ENCODE measurements at regions not wholly inside any gene's neighbourhood (a gene's known extent, or its start where the extent isn't known, plus 50 kb on each side); places are given as distances from the start of the nearest gene placed in this dataset.

- no peaks in the 10 kb centered on the region for H3K27me3 ChIP-seq (ENCODE audit: control insufficient read depth in 3 of 3, insufficient read depth in 3 of 3, low read length in 2 of 3)
- H3K36me3 ChIP-seq (ENCODE audit: control insufficient read depth in 4 of 4, insufficient read depth in 4 of 4, low read length in 4 of 4): no peaks in the 10 kb centered on the region
- H3K9me3 ChIP-seq (ENCODE audit: control insufficient read depth in 4 of 4, insufficient read depth in 3 of 4, low read length in 3 of 4): no peaks in the 10 kb centered on the region
- H3K4me3 ChIP-seq: no peak overlapping the region
- ATAC-seq (ENCODE audit: insufficient read depth, low FRiP score): no peak
- TF ChIP-seq CTCF (IDR thresholded peaks at IDR 0.05; ENCODE audit: control extremely low read depth, extremely low read depth): no peak
- peaks cover 0 to 5% (median 0%) of the 10 kb centered on the region in 5 donors for H3K4me1 ChIP-seq (ENCODE audit: control insufficient read depth in 5 of 5, insufficient read depth in 5 of 5, low read length in 5 of 5)
- H3K27ac ChIP-seq (ENCODE audit: low read depth in 1 of 2, low read length in 1 of 2): no peak overlapping the region
- DNase-seq: no peak
- WGBS, 2 donors: 89 to 94% methylated on average over 8 of the region's 8 CpGs
- H3K9ac ChIP-seq (ENCODE audit: insufficient read depth in 1 of 2, low read length in 2 of 2): no peak overlapping the region
These were observed 180.5 kb upstream of the NR5A2 start for GRCh38 chr1:199847021-199847420.

- TF ChIP-seq CTCF (IDR thresholded peaks at IDR 0.05; ENCODE audit: control extremely low read depth, extremely low read depth): no peak
- ATAC-seq (ENCODE audit: insufficient read depth, low FRiP score): no peak
- WGBS, 2 donors: 76 to 82% methylated on average over 2 of the region's 2 CpGs
These were observed 175.9 kb upstream of the NR5A2 start for GRCh38 chr1:199851439-199852140.

GRCh38 chr1:199854686-199855321 lies 172.7 kb upstream of the NR5A2 start:
- TF ChIP-seq CTCF (IDR thresholded peaks at IDR 0.05; ENCODE audit: control extremely low read depth, extremely low read depth): no peak
- Histone ChIP-seq H3K4me1 (ENCODE audit: control insufficient read depth in 5 of 5, insufficient read depth in 5 of 5, low read length in 5 of 5) (peaks cover 0 to 1% (median 0%) of the 10 kb centered on the region in 5 donors), H3K9me3 (ENCODE audit: control insufficient read depth in 4 of 4, insufficient read depth in 3 of 4, low read length in 3 of 4) (no peaks in the 10 kb centered on the region), H3K9ac (ENCODE audit: insufficient read depth in 1 of 2, low read length in 2 of 2) (no peak overlapping the region), H3K27me3 (ENCODE audit: control insufficient read depth in 3 of 3, insufficient read depth in 3 of 3, low read length in 2 of 3) (no peaks in the 10 kb centered on the region), H3K27ac (ENCODE audit: low read depth in 1 of 2, low read length in 1 of 2) (no peak overlapping the region), H3K4me3 (no peak overlapping the region), H3K36me3 (ENCODE audit: control insufficient read depth in 4 of 4, insufficient read depth in 4 of 4, low read length in 4 of 4) (no peaks in the 10 kb centered on the region)
- DNase-seq (no peak), ATAC-seq (ENCODE audit: insufficient read depth, low FRiP score) (no peak)
- 91 to 97% methylated on average over 3 of the region's 3 CpGs for WGBS, 2 donors

More at GRCh38 chr1:199851439-199852140, 175.9 kb upstream of the NR5A2 start:
- H3K4me3 ChIP-seq: no peak overlapping the region
- H3K9me3 ChIP-seq (ENCODE audit: control insufficient read depth in 4 of 4, insufficient read depth in 3 of 4, low read length in 3 of 4): no peaks in the 10 kb centered on the region
- no peak for DNase-seq
- H3K36me3 ChIP-seq (ENCODE audit: control insufficient read depth in 4 of 4, insufficient read depth in 4 of 4, low read length in 4 of 4): no peaks in the 10 kb centered on the region
- H3K9ac ChIP-seq (ENCODE audit: insufficient read depth in 1 of 2, low read length in 2 of 2): no peak overlapping the region
- H3K27ac ChIP-seq (ENCODE audit: low read depth in 1 of 2, low read length in 1 of 2): no peak overlapping the region
- no peaks in the 10 kb centered on the region for H3K4me1 ChIP-seq (ENCODE audit: control insufficient read depth in 5 of 5, insufficient read depth in 5 of 5, low read length in 5 of 5)
- H3K27me3 ChIP-seq (ENCODE audit: control insufficient read depth in 3 of 3, insufficient read depth in 3 of 3, low read length in 2 of 3): no peaks in the 10 kb centered on the region

All from lung (tissue), 11 donors.